Left lobe of liver (tissue), 2 donors: ENCODE measurements at regions not wholly inside any gene's neighbourhood (a gene's known extent, or its start where the extent isn't known, plus 50 kb on each side); places are given as distances from the start of the nearest gene placed in this dataset.

Source experiments
- ATAC-seq: fragments of 200-7000 bp; cut with Tn5 transposase; one replicate; pipeline ENCODE4 v1.9.1; 2020; ENCODE audit warnings: mild to moderate bottlenecking, moderate library complexity
- DNase-seq: peaks from one replicate; pipeline ENCODE4 v3.0.0-alpha.2; 2020; ENCODE audit warnings: low spot score
- donor health status: DM: no; HTN: no; CAD: no; lungs with moderate emphysema.
- donor health status: DM: no; HTN: yes; CAD: no.

GRCh38 chr17:72360386-72360940, 239.6 kb downstream of the SOX9 start:
- ATAC-seq (no peak), DNase-seq (no peak)

GRCh38 chr17:72361892-72362291, 241.1 kb downstream of the SOX9 start:
- DNase-seq = no peak
- no peak for ATAC-seq

GRCh38 chr17:72362376-72363088, 241.7 kb downstream of the SOX9 start:
- no peak for ATAC-seq
- DNase-seq = no peak

- ATAC-seq (no peak), DNase-seq (no peak)
Measured at GRCh38 chr17:72363089-72363610, 242.3 kb downstream of the SOX9 start.

GRCh38 chr17:72365857-72366414, 245.1 kb downstream of the SOX9 start:
- no peak for ATAC-seq
- DNase-seq = no peak

- no peak for DNase-seq
- no peak for ATAC-seq
Measured at GRCh38 chr17:72366626-72367025, 245.8 kb downstream of the SOX9 start.

- DNase-seq (no peak), ATAC-seq (no peak)
Measured at GRCh38 chr17:72368191-72368590, 247.4 kb downstream of the SOX9 start.

GRCh38 chr17:72369366-72369765, 248.5 kb downstream of the SOX9 start:
- ATAC-seq (no peak), DNase-seq (no peak)

- DNase-seq (no peak), ATAC-seq (no peak)
Measured at GRCh38 chr17:72370819-72371218, 250.0 kb downstream of the SOX9 start.

- ATAC-seq = no peak
- no peak for DNase-seq
Measured at GRCh38 chr17:72372185-72372584, 251.4 kb downstream of the SOX9 start.

GRCh38 chr17:72373910-72374741, 253.3 kb downstream of the SOX9 start:
- DNase-seq (no peak), ATAC-seq (peak; percentile 16)

GRCh38 chr17:72376526-72377345, 255.9 kb downstream of the SOX9 start:
- DNase-seq (no peak), ATAC-seq (no peak)

GRCh38 chr17:72378414-72379390, 257.9 kb downstream of the SOX9 start:
- no peak for ATAC-seq
- no peak for DNase-seq

GRCh38 chr17:72379516-72379915, 258.7 kb downstream of the SOX9 start:
- no peak for DNase-seq
- ATAC-seq = no peak

GRCh38 chr17:72380120-72380519, 259.3 kb downstream of the SOX9 start:
- no peak for ATAC-seq

GRCh38 chr17:72380737-72381136, 259.9 kb downstream of the SOX9 start:
- DNase-seq (no peak), ATAC-seq (no peak)

More at GRCh38 chr17:72380120-72380519, 259.3 kb downstream of the SOX9 start:
- no peak for DNase-seq

GRCh38 chr17:72381597-72382397, 261.0 kb downstream of the SOX9 start:
- no peak for ATAC-seq
- no peak for DNase-seq

- DNase-seq = no peak
Measured at GRCh38 chr17:72382971-72383722, 262.3 kb downstream of the SOX9 start.

More at GRCh38 chr17:72382971-72383722, 262.3 kb downstream of the SOX9 start:
- ATAC-seq = no peak
